ENCODE measurements at regions not wholly inside any gene's neighbourhood (a gene's known extent, or its start where the extent isn't known, plus 50 kb on each side); places are given as distances from the start of the nearest gene placed in this dataset.

- 80 to 89% methylated on average over 2 of the region's 2 CpGs for WGBS, 2 donors
- no peaks in the 10 kb centered on the region for H3K27me3 ChIP-seq
- no peaks in the 10 kb centered on the region for H3K36me3 ChIP-seq (ENCODE audit: low read depth, missing control alignments)
- no peak for DNase-seq
- no peak overlapping the region for H3K27ac ChIP-seq
- intact Hi-C loops (cut with DNase I; ENCODE audit: low total_unique reads): no loop called here
- no peak for TF ChIP-seq POLR2A (IDR thresholded peaks at IDR 0.05)
- no peak for TF ChIP-seq CTCF (IDR thresholded peaks at IDR 0.05)
- no peak overlapping the region for H3K4me3 ChIP-seq
- H3K9me3 ChIP-seq: no peaks in the 10 kb centered on the region
- H3K4me1 ChIP-seq: no peaks in the 10 kb centered on the region
Measured at GRCh38 chr7:29623973-29624372, 60.3 kb downstream of the PRR15 start.

- WGBS, 2 donors: 83 to 89% methylated on average over 2 of the region's 2 CpGs
- Histone ChIP-seq H3K9me3 (no peaks in the 10 kb centered on the region), H3K27me3 (no peaks in the 10 kb centered on the region), H3K27ac (no peak overlapping the region), H3K36me3 (ENCODE audit: low read depth, missing control alignments) (no peaks in the 10 kb centered on the region), H3K4me3 (no peak overlapping the region), H3K4me1 (no peaks in the 10 kb centered on the region)
- TF ChIP-seq CTCF (IDR thresholded peaks at IDR 0.05) (no peak), POLR2A (IDR thresholded peaks at IDR 0.05) (no peak)
- intact Hi-C loops (cut with DNase I; ENCODE audit: low total_unique reads): no loop called here
- no peak for DNase-seq
Measured at GRCh38 chr7:29626730-29627129, 63.1 kb downstream of the PRR15 start.

GRCh38 chr7:29627631-29628030, 64.0 kb downstream of the PRR15 start:
- no peak overlapping the region for H3K4me3 ChIP-seq
- intact Hi-C loops (cut with DNase I; ENCODE audit: low total_unique reads): no loop called here

GRCh38 chr7:29629507-29629906, 65.9 kb downstream of the PRR15 start:
- 78 to 88% methylated on average over 3 of the region's 3 CpGs for WGBS, 2 donors
- H3K4me3 ChIP-seq: no peak overlapping the region
- H3K4me1 ChIP-seq: no peaks in the 10 kb centered on the region
- no peaks in the 10 kb centered on the region for H3K27me3 ChIP-seq
- intact Hi-C loops (cut with DNase I; ENCODE audit: low total_unique reads): no loop called here
- no peaks in the 10 kb centered on the region for H3K36me3 ChIP-seq (ENCODE audit: low read depth, missing control alignments)
- no peak for DNase-seq
- no peak overlapping the region for H3K27ac ChIP-seq
- no peaks in the 10 kb centered on the region for H3K9me3 ChIP-seq
- TF ChIP-seq POLR2A (IDR thresholded peaks at IDR 0.05) (no peak), CTCF (IDR thresholded peaks at IDR 0.05) (no peak)

More at GRCh38 chr7:29627631-29628030, 64.0 kb downstream of the PRR15 start:
- Histone ChIP-seq H3K27ac (no peak overlapping the region), H3K9me3 (no peaks in the 10 kb centered on the region), H3K27me3 (no peaks in the 10 kb centered on the region), H3K36me3 (ENCODE audit: low read depth, missing control alignments) (no peaks in the 10 kb centered on the region), H3K4me1 (no peaks in the 10 kb centered on the region)
- TF ChIP-seq CTCF (IDR thresholded peaks at IDR 0.05): no peak
- no peak for TF ChIP-seq POLR2A (IDR thresholded peaks at IDR 0.05)
- DNase-seq: no peak
- WGBS, 2 donors: 60 to 70% methylated on average over 2 of the region's 2 CpGs

Data from testis (tissue), 2 donors.